HCT116 (cell line): ENCODE measurements at regions not wholly inside any gene's neighbourhood (a gene's known extent, or its start where the extent isn't known, plus 50 kb on each side); places are given as distances from the start of the nearest gene placed in this dataset.
"Not testable (repeated sequence)": the region's sequence is repeated elsewhere in the genome, so short reads cannot be mapped to it uniquely, and the experiment has no call there.

ENCODE experiments used
- ATAC-seq: fragments of 200-7000 bp; cut with Tn5 transposase; 2 replicates; pipeline ENCODE4 v1.9.1; 2020; ENCODE audit warnings: mild to moderate bottlenecking, moderate library complexity
- BruUV-seq: library from RNA; stranded (reverse); fragments of 400-500 nt; replicated peaks from 2 replicates; lab custom pipeline; 2021; lab: Mats Ljungman, UMichigan
- CTCF ChIA-PET: fragments of 300-600 bp; sonication (Branson Sonifier 250); formaldehyde crosslinking; loops from one replicate; lab custom pipeline; 2021; ENCODE audit warnings: antibody characterized with exemption; lab: Charles Lee
- POLR2A ChIA-PET: fragments of 300-600, 350-600 bp; sonication (Branson Sonifier 250); formaldehyde crosslinking; loops from one replicate; lab custom pipeline; 2021; ENCODE audit warnings: antibody characterized with exemption; lab: Charles Lee
- RAD21 ChIA-PET, 2 experiments: fragments of 300-600 bp; sonication (Branson Sonifier 250); formaldehyde crosslinking; loops; one replicate each; lab custom pipeline; 2023; ENCODE audit warnings: low total read pairs in 2 of 2; ENCODE audit not compliant: uncharacterized antibody in 2 of 2, unreplicated experiment in 2 of 2, low non-redundant PET in 1 of 2; lab: Charles Lee
- DNase-seq: peaks from one replicate; pipeline ENCODE4 v3.0.0-alpha.2; 2010; ENCODE audit warnings: low read depth, low spot score
- H2AFZ ChIP-seq: fragments of 200-600 bp; shearing (Covaris generic), sonication (generic); 2 replicates; pipeline ENCODE4 v1.6.1; 2017; ENCODE audit warnings: low read depth, mixed run types, mixed read lengths, antibody characterized with exemption, low read length; ENCODE audit not compliant: poor library complexity, severe bottlenecking
- H3K27ac ChIP-seq: 2 replicates; pipeline ENCODE4 v1.5.1; 2012; ENCODE audit warnings: low read depth, low read length
- H3K27me3 ChIP-seq: fragments of 200-600 bp; sonication (generic); 2 replicates; pipeline ENCODE4 v1.6.1; 2016; ENCODE audit warnings: mixed run types, low read length, mixed read lengths; ENCODE audit not compliant: insufficient read depth
- H3K36me3 ChIP-seq, 2 experiments: fragments of 200-500 bp in 1 of 2; fragments of 200-600 bp in 1 of 2; sonication (Bioruptor generic) in 1 of 2; sonication (generic) in 1 of 2; 2 replicates each; pipeline versions ENCODE4 v1.5.1 to v1.6.1; 2014 to 2016; ENCODE audit warnings: low read length in 2 of 2, inconsistent platforms in 1 of 2, mixed read lengths in 1 of 2, mixed run types in 1 of 2; ENCODE audit not compliant: insufficient read depth in 2 of 2, control insufficient read depth in 1 of 2
- H3K4me1 ChIP-seq, 2 experiments: fragments of 200-600 bp in 1 of 2; sonication (generic) in 1 of 2; 2 replicates each; pipeline versions ENCODE4 v1.5.1 to v1.6.1; 2012 to 2017; ENCODE audit warnings: low read length in 2 of 2, inconsistent platforms in 1 of 2, mild to moderate bottlenecking in 1 of 2, mixed read lengths in 1 of 2, mixed run types in 1 of 2, moderate library complexity in 1 of 2; ENCODE audit not compliant: insufficient read depth in 2 of 2, control insufficient read depth in 1 of 2
- H3K4me2 ChIP-seq: fragments of 200-600 bp; sonication (generic); 2 replicates; pipeline ENCODE4 v1.6.1; 2017; ENCODE audit warnings: mixed run types, low read length, mixed read lengths
- H3K4me3 ChIP-seq, 2 experiments: fragments of 200-600 bp in 1 of 2; sonication (generic) in 1 of 2; replicated peaks in 1 of 2; 2 replicates each; pipeline ENCODE4 v1.5.1; 2011 to 2016; ENCODE audit warnings: low read length in 2 of 2, control low read depth in 1 of 2, low read depth in 1 of 2, mild to moderate bottlenecking in 1 of 2, mixed read lengths in 1 of 2, mixed run types in 1 of 2
- H3K79me2 ChIP-seq: fragments of 200-600 bp; sonication (generic); 2 replicates; pipeline ENCODE4 v1.6.1; 2017; ENCODE audit warnings: mild to moderate bottlenecking, mixed run types, low read length, moderate library complexity, mixed read lengths; ENCODE audit not compliant: insufficient read depth
- H3K9ac ChIP-seq: fragments of 200-600 bp; sonication (generic); 2 replicates; pipeline ENCODE4 v1.6.1; 2016; ENCODE audit warnings: low read length, mixed read lengths
- H3K9me2 ChIP-seq: fragments of 200-600 bp; sonication (generic), shearing (Covaris generic); 2 replicates; pipeline ENCODE4 v1.6.1; 2017; ENCODE audit warnings: mixed run types, mild to moderate bottlenecking, moderate library complexity; ENCODE audit not compliant: insufficient read depth
- H3K9me3 ChIP-seq, 2 experiments: fragments of 200-500 bp in 1 of 2; fragments of 200-600 bp in 1 of 2; sonication (Bioruptor generic) in 1 of 2; sonication (generic) in 1 of 2; 2 replicates each; pipeline ENCODE4 v1.6.1; 2014 to 2017; ENCODE audit warnings: low read length in 2 of 2, mixed read lengths in 2 of 2, inconsistent platforms in 1 of 2, low read depth in 1 of 2, mild to moderate bottlenecking in 1 of 2, mixed run types in 1 of 2, moderate library complexity in 1 of 2; ENCODE audit not compliant: control insufficient read depth in 1 of 2, insufficient read depth in 1 of 2
- H4K20me1 ChIP-seq: fragments of 200-600 bp; sonication (generic), shearing (Covaris generic); 2 replicates; pipeline ENCODE4 v1.6.1; 2017; ENCODE audit warnings: mixed run types, mild to moderate bottlenecking, moderate library complexity; ENCODE audit not compliant: insufficient read depth
- ATF3 ChIP-seq: IDR thresholded peaks from 2 replicates; pipeline ENCODE4 v1.6.1; 2012
- CBX3 ChIP-seq: IDR thresholded peaks from 2 replicates; pipeline ENCODE4 v1.6.1; 2012; ENCODE audit warnings: low read depth
- CEBPB ChIP-seq: IDR thresholded peaks from 2 replicates; pipeline ENCODE4 v1.6.1; 2012; ENCODE audit warnings: low read depth
- CTCF ChIP-seq, 3 experiments: fragments of 200-600 bp in 1 of 3; sonication (generic) in 1 of 3; IDR thresholded peaks in 2 of 3; conservative IDR thresholded peaks in 1 of 3; 2 replicates each; pipeline ENCODE4 v1.5.1; 2012 to 2017; ENCODE audit warnings: low read depth in 2 of 3, low read length in 2 of 3, antibody characterized with exemption in 1 of 3, borderline replicate concordance in 1 of 3, control low read depth in 1 of 3, mild to moderate bottlenecking in 1 of 3, mixed read lengths in 1 of 3, mixed run types in 1 of 3, moderate library complexity in 1 of 3; ENCODE audit not compliant: insufficient read depth in 1 of 3
- ELF1 ChIP-seq: IDR thresholded peaks from 2 replicates; pipeline ENCODE4 v1.6.1; 2012; ENCODE audit warnings: low read depth, borderline replicate concordance
- EZH2phosphoT487 ChIP-seq: fragments of 200-600 bp; IDR thresholded peaks from 2 replicates; pipeline ENCODE4 v1.6.1; 2018; ENCODE audit warnings: antibody characterized with exemption, borderline replicate concordance
- JUND ChIP-seq: IDR thresholded peaks from 2 replicates; pipeline ENCODE4 v1.6.1; 2012
- MAX ChIP-seq: IDR thresholded peaks from 2 replicates; pipeline ENCODE4 v1.6.1; 2012
- POLR2AphosphoS5 ChIP-seq: IDR thresholded peaks from 2 replicates; pipeline ENCODE4 v1.6.1; 2011; ENCODE audit warnings: mild to moderate bottlenecking, low read depth, low read length, moderate library complexity
- ZBTB33 ChIP-seq: IDR thresholded peaks from 2 replicates; pipeline ENCODE4 v1.6.1; 2011; ENCODE audit warnings: mild to moderate bottlenecking, low read length, moderate library complexity; ENCODE audit not compliant: insufficient replicate concordance; ENCODE audit errors: extremely low read depth
- ZFX ChIP-seq: fragments of 450-650 bp; IDR thresholded peaks from 2 replicates; pipeline ENCODE4 v1.6.1; 2017
- intact Hi-C: fragments of 100-400 bp; cut with micrococcal nuclease; formaldehyde crosslinking; loops from 2 replicates; pipeline ENCODE4 v1.10.0; 2022
- TF ChIP-seq, protein P1 (sequence below): IDR thresholded peaks from 2 replicates; pipeline ENCODE4 v1.6.1; 2012; ENCODE audit warnings: low read depth

GRCh38 chr14:27338012-27338411, 740.2 kb upstream of the NOVA1 start:
- BruUV-seq = no TSS peak
- Histone ChIP-seq H3K27ac (no peak overlapping the region), H3K4me1 (no peaks in the 10 kb centered on the region), H3K4me2 (no peak overlapping the region), H3K27me3 (no peaks in the 10 kb centered on the region), H3K9ac (no peak overlapping the region), H4K20me1 (no peaks in the 10 kb centered on the region), H3K9me2 (no peaks in the 10 kb centered on the region), H3K4me3 (no peak overlapping the region), H2AFZ (no peak overlapping the region), H3K36me3 (no peaks in the 10 kb centered on the region), H3K9me3 (peaks cover 0 to 35% of the 10 kb centered on the region in 2 experiments; a peak in 2 of 4 replicates), H3K79me2 (no peaks in the 10 kb centered on the region)
- intact Hi-C loops = no loop called here
- DNase-seq (no peak), ATAC-seq (no peak)
- ChIA-PET RAD21 (no interaction called here), POLR2A (no interaction called here), CTCF (no interaction called here)
- no peak for TF ChIP-seq ELF1
- TF ChIP-seq MAX = no peak
- TF ChIP-seq POLR2AphosphoS5 = no peak
- TF ChIP-seq ATF3 = no peak
- TF ChIP-seq CEBPB = no peak
- no peak for TF ChIP-seq EZH2phosphoT487
- TF ChIP-seq CTCF (IDR thresholded peaks at IDR 0.05 in 2 of 3, conservative IDR thresholded peaks at IDR 0.05 in 1 of 3; ENCODE audit: borderline replicate concordance in 1 of 3, insufficient read depth in 1 of 3, low read depth in 2 of 3, low read length in 2 of 3) = no peak
- no peak for TF ChIP-seq ZBTB33
- TF ChIP-seq, protein P1, sequence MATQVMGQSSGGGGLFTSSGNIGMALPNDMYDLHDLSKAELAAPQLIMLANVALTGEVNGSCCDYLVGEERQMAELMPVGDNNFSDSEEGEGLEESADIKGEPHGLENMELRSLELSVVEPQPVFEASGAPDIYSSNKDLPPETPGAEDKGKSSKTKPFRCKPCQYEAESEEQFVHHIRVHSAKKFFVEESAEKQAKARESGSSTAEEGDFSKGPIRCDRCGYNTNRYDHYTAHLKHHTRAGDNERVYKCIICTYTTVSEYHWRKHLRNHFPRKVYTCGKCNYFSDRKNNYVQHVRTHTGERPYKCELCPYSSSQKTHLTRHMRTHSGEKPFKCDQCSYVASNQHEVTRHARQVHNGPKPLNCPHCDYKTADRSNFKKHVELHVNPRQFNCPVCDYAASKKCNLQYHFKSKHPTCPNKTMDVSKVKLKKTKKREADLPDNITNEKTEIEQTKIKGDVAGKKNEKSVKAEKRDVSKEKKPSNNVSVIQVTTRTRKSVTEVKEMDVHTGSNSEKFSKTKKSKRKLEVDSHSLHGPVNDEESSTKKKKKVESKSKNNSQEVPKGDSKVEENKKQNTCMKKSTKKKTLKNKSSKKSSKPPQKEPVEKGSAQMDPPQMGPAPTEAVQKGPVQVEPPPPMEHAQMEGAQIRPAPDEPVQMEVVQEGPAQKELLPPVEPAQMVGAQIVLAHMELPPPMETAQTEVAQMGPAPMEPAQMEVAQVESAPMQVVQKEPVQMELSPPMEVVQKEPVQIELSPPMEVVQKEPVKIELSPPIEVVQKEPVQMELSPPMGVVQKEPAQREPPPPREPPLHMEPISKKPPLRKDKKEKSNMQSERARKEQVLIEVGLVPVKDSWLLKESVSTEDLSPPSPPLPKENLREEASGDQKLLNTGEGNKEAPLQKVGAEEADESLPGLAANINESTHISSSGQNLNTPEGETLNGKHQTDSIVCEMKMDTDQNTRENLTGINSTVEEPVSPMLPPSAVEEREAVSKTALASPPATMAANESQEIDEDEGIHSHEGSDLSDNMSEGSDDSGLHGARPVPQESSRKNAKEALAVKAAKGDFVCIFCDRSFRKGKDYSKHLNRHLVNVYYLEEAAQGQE = no peak
- TF ChIP-seq CBX3 = no peak
- no peak for TF ChIP-seq ZFX
- no peak for TF ChIP-seq JUND

- DNase-seq, CTCF ChIA-PET, H3K36me3 ChIP-seq, H3K4me2 ChIP-seq, H3K4me3 ChIP-seq, H3K9ac ChIP-seq, H3K27me3 ChIP-seq, ATAC-seq, intact Hi-C loops, H3K4me1 ChIP-seq, POLR2A ChIA-PET, H3K27ac ChIP-seq, H4K20me1 ChIP-seq, H3K79me2 ChIP-seq, H2AFZ ChIP-seq, RAD21 ChIA-PET, BruUV-seq, H3K9me2 ChIP-seq: not testable (repeated sequence)
- peaks cover 0 to 15% of the 10 kb centered on the region in 2 experiments; a peak in 1 of 4 replicates for H3K9me3 ChIP-seq
These were observed 765.2 kb upstream of the NOVA1 start for GRCh38 chr14:27363036-27363435.
